C4-2B (cell line): ENCODE measurements at regions not wholly inside any gene's neighbourhood (a gene's known extent, or its start where the extent isn't known, plus 50 kb on each side); places are given as distances from the start of the nearest gene placed in this dataset.

ENCODE experiments used
- CTCF ChIP-seq: fragments of 450-650 bp; conservative IDR thresholded peaks from 2 replicates; pipeline ENCODE4 v1.5.1; 2017; ENCODE audit warnings: mild to moderate bottlenecking
- ZFX ChIP-seq: fragments of 450-650 bp; IDR thresholded peaks from 2 replicates; pipeline ENCODE4 v1.6.1; 2017

- TF ChIP-seq CTCF (no peak), ZFX (no peak)
These were observed 368.4 kb upstream of the MTNR1B start for GRCh38 chr11:92601048-92601447.
